HG03460 (cell line): ENCODE measurements at regions not wholly inside any gene's neighbourhood (a gene's known extent, or its start where the extent isn't known, plus 50 kb on each side); places are given as distances from the start of the nearest gene placed in this dataset.
"Not testable (repeated sequence)": the region's sequence is repeated elsewhere in the genome, so short reads cannot be mapped to it uniquely, and the experiment has no call there.

ENCODE experiments used
- ATAC-seq: cut with Tn5 transposase; IDR thresholded peaks from one replicate; pipeline ENCODE4 v1.9.1; 2021; ENCODE audit not compliant: unreplicated experiment

- ATAC-seq: not testable (repeated sequence)
Measured at GRCh38 chr10:48102410-48103146, 103.0 kb upstream of the FAM25C start.

GRCh38 chr10:48098854-48099253 is 99.3 kb upstream of the FAM25C start:
- ATAC-seq: not testable (repeated sequence)

DNA sequence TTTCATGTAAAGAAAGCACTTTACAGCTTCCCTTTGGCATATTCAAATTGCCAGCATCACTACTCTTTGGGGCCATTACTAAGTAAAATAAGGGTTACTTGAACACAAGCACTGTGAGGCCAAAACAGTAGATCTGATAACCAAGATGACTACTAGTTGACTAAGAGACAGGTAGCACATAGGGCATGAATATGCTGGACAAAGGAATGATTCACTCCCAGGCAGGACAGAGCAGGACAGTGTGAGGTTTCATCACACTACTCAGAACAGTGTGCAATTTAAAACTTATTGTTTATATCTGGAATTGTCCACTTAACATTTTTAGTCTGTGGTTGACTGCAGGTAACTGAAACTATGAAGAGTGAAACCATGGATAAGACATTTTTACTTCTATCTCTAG is 91.1 kb upstream of the FAM25C start:
- not testable (repeated sequence) for ATAC-seq

GRCh38 chr10:48088087-48088486 is 88.5 kb upstream of the FAM25C start:
- not testable (repeated sequence) for ATAC-seq

- not testable (repeated sequence) for ATAC-seq
Measured at GRCh38 chr10:48084446-48084845, 84.9 kb upstream of the FAM25C start.

DNA sequence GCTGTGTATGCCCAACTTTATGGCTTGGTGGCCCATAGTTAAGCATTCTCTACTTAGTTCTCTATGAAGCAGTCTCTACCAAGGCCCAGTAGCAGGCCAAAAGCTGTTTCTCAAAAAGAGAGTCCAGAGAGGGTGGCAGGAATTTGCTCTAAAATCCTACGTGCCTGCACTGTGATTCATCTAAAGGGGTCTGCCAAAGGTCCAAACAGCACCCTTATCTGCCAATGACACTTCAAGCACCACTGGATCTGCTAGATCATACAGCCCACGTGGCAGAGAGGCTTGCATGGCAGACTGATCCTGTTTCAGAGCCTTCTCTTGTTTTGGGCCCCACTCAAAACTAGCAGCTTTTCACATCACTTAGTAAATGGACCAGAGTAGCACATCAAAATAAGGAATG is 71.6 kb upstream of the FAM25C start:
- ATAC-seq: not testable (repeated sequence)

DNA sequence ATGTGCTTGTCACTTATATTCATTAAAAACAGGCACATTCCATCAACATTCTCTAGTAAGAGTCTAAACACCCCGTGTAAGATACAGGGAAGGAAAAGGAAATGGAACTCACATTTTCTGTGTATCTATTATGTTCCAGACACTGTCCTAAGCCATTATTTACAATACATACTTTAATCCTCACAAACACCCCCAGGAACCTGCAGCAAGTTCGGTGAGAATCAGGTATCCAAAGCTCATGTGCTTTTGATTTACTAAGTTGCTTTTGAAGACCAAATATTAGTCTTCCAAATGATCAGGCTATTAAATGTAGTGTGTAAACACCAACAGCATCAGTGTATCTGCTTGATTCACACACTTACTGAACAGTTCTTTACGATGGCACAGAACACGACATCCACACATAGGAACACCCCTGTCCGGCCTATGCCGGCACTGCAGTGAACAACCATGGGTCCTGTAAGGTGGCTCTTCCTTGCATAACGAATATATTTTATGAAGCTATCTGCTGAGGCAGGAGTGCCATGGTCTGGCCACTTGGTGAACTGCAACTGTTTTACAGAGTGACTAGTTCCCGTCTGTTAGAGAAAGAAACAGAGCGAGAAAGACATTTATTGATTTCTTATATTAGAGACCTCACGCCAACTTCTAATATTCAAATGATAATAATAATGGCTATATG is 64.5 kb upstream of the FAM25C start:
- peak; percentile 87 for ATAC-seq

GRCh38 chr10:48055395-48055794 is 55.8 kb upstream of the FAM25C start:
- not testable (repeated sequence) for ATAC-seq
